HL-60/S4 treated with retinoic acid at 250 ng/mL for 4 days and 3 days (cell line): ENCODE measurements at regions not wholly inside any gene's neighbourhood (a gene's known extent, or its start where the extent isn't known, plus 50 kb on each side); places are given as distances from the start of the nearest gene placed in this dataset.

Source experiments
- in situ Hi-C: fragments of 300-500 bp; cut with MboI; formaldehyde crosslinking; loops from 2 replicates; pipeline ENCODE4 v1.7.0; 2022; ENCODE audit warnings: low sequenced_read_pairs

DNA sequence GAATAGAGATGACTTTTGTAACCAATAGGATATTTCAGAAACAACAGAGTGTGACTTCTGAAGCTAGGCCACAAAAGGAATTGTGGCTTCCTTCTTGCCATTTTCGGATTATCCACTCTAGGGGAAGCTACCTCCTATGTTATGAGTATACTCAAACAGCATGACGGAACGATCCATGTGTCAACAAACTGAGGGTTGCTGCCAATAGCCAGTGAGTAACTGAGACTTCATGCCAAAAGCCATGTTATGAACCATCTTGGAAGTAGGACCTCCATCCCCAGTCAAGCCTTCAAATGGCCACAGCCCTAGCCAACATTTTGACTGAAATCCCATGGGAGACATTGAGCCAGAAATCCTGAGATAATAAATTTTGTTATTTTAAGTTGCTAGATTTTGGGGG lies 69.0 kb upstream of the IL6 start:
- in situ Hi-C loops: no loop called here

- in situ Hi-C loops: no loop called here
Measured at GRCh38 chr7:22657479-22657878, 69.5 kb upstream of the IL6 start.

GRCh38 chr7:22655781-22656180 lies 71.2 kb upstream of the IL6 start:
- in situ Hi-C loops: no loop called here

- in situ Hi-C loops: no loop called here
Measured at GRCh38 chr7:22654831-22655230, 72.2 kb upstream of the IL6 start.

DNA sequence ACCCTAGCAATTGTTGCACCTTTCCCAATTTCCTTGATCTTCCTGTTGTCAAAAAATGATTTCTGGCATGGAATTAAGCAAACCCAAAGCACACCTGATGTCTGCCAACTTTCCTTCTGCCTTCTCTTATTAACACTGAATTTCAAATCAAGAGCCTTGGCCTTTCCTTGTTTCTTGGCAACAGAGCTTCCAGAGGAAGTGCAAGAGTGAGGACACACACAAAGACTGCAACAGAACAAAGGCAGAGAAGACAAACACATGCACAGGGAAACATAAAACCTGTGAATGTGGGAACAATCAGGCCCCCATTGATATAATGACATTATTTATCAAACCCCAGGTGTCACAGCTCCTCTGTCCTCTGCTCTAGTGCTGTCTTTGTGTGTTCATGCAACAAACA lies 73.0 kb upstream of the IL6 start:
- in situ Hi-C loops: no loop called here

DNA sequence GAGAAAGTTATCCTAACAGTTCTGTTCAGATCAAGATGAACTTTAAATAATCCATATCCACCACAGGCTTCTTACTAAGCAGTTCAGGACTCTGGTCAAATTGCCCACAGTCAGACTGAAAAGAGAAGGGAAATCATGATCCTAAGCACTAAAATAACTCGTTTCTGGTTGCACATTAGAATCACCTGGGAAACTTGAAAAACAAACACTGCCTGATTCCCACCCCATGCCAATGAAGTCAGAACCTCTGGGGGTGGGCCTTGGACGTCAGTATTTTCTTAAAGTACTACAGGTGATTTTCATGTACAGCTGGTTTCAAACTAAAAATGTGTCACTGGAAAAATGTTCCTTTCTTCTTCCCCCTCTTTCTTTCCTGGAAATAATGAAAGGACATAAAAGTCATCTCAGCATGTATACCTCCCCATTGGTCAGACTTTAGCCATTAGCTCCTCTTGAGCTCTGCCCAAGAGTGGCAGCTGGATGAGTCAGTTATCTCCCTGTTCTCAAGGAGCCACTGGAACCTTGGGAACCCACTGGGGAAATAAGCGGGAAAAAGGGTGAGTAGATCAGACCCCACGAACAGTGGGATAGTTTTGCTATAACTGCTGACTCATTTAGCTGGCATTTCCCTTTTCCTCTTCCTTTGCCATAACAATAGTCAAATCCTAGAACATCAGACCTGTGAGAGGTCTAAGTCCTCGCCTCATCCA lies 75.3 kb upstream of the IL6 start:
- in situ Hi-C loops: no loop called here

GRCh38 chr7:22651036-22651435 lies 76.0 kb upstream of the IL6 start:
- in situ Hi-C loops: no loop called here

DNA sequence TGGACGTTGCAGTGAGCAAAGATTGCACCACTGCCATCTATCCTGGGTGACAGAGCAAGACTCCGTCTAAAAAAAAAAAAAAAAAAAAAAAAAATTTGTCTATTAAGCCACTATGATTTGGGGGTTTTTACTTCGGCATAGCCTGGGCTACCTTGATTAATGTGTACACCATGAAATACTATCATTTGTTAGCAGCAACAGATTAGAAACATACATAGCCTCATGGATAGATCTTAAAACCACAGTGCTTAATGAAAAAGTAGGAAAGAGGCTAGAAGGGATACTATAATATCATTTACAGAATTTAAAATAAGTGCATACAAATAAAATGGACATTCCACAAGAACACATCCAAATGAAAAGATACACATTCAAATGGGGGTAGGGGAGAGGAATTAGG lies 77.3 kb upstream of the IL6 start:
- in situ Hi-C loops: no loop called here

DNA sequence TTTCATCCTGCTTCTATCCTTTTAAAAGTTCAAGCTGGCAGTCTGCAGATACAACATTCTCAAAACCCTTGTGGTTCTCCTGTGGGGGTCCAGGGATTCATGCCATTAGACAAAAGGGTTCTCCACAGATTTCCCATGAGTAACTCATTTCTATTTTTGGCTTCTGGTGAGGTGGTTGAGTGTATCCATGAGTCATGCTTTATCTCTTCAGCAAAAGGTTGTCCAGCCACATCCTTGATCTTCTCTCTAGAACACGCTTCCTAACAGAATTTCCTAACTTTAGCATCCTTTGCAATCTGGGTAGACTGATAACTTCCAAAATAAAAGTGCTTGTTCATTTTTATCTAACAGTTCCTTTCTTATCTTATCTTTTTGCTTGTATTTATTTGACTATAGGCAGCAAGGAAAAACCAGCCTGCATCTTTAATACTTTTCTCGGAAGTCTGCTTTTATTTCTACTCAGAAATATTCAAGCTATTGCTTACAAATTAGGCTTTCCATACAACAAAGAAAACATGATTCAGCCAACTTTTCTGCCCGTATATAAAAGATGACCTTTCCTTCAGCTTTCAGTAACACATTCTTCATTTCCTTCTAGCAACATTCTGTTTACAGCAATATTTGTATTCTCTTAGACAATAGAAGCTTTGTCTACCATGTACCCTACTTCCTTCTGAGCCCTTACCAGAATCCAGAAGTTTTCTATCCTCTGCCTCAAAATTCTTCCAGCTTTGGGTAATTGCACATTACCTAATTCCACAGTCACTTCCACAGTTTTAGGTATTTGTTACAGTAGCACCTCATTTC lies 79.3 kb upstream of the IL6 start:
- in situ Hi-C loops: no loop called here

GRCh38 chr7:22645418-22646181 lies 81.4 kb upstream of the IL6 start:
- in situ Hi-C loops: no loop called here

- in situ Hi-C loops: no loop called here
Measured at GRCh38 chr7:22642454-22642853, 84.5 kb upstream of the IL6 start.

GRCh38 chr7:22640269-22640668 lies 86.7 kb upstream of the IL6 start:
- in situ Hi-C loops: no loop called here

DNA sequence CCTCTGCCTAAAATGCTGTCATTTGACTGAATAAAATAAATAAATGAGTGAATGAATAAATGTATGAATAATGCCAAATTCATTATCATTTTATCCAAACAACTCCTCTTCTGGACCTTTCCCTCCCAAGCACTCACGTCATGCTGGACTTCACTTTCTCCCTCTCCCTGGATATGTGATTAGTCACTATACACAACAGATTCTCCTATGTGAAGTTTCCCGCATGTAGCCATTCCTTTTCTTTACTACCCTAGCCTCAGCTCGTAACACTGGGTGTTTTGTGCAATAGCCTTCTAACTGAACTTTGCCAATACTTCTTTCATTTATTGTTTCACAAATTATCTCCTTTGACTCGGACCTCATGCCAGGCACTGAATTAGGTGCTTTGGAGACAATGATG lies 87.6 kb upstream of the IL6 start:
- in situ Hi-C loops: no loop called here

- in situ Hi-C loops: no loop called here
Measured at GRCh38 chr7:22635349-22635748, 91.7 kb upstream of the IL6 start.

- in situ Hi-C loops: no loop called here
Measured at GRCh38 chr7:22633954-22634474, 93.0 kb upstream of the IL6 start.

DNA sequence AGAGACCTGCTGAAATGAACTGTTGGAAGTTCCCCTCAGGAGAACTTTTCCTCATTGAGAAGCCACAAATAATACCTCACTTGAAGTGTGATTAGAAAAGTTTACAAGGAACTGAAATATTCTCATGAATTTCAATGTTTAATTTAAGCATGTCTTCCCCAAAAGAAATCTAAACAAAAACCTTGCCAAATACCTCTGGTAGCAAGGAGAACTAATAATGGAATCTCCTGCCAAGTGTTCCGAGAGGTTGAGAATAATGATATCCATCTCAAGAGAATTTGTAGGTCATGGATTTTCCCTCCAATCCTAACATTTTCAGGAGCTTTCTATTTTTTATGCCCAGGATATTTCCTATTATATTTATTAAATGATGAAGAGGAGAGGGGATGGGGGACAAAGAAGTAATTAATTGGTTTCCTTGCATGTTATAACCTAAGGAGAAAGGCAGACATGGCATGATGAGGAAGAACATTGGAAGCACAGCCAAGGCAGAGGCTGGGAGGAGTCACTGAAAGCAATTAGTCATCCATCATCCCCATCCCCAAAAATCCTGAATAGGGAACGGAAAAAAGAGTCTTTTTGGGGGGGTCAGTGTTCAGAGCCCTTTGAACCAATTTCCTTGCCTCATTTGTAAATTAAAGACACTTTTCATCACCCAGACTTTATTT lies 93.6 kb upstream of the IL6 start:
- in situ Hi-C loops: no loop called here

DNA sequence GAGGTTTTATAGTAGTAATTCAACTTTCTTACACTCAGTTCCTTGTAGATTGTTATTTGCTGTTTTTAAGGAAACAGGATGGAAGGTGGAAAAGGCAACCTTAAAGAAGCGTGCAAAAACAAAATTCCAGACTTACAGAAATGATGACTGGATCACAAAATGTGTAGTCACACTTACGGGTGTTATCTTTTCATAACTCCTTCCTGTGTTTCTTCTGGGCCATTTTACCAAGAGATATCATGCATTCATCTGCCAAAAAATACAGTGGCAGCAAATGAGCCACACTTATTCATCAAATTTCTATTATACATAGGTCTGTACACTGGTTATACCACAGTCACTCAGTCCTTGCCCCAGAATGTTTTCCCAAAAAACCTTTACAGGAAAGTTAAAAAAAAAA lies 94.3 kb upstream of the IL6 start:
- in situ Hi-C loops: no loop called here

DNA sequence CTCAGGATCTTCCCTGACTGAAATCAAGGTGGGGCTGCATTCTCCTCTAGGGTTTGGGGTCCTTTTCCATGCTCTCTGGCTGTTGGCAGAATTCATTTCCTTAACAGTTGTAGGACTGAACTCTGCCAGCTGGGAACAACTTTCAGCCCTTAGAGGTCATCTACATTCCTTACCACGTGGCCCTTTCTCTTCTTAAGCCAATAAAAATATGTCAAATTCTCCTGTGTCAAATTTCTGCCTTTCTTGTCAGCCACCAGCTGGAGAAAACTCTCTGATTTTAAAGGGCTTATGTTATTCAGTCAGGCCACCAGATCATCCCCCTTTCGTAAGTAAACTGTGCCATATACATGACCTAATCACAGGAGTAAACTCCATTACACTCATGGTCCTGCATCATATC lies 95.3 kb upstream of the IL6 start:
- in situ Hi-C loops: no loop called here

- in situ Hi-C loops: no loop called here
Measured at GRCh38 chr7:22630069-22630468, 96.9 kb upstream of the IL6 start.

- in situ Hi-C loops: no loop called here
Measured at GRCh38 chr7:22629056-22629455, 97.9 kb upstream of the IL6 start.

DNA sequence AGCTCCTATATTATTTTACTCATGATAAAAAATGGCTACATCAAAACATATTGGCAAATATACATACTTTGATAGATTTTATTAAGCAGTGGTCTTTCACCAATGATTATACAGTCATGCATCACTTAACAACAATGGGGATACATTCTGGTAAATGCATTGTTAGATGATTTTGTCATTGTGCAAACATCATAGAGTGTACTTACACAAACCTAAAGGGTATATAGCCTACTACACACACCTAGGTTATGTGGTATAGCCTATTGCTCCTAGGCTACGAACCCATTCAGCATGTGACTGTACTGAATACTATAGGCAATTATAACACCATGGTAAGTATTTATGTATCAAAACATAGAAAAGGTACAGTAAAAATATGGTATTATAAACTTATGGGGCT lies 98.9 kb upstream of the IL6 start:
- in situ Hi-C loops: no loop called here
